ENCODE measurements at regions not wholly inside any gene's neighbourhood (a gene's known extent, or its start where the extent isn't known, plus 50 kb on each side); places are given as distances from the start of the nearest gene placed in this dataset.

- Histone ChIP-seq H3K4me1 (ENCODE audit: control insufficient read depth in 1 of 2, insufficient read depth in 2 of 2, low read depth in 1 of 2, low read length in 1 of 2) (no peaks in the 10 kb centered on the region), H3K9me2 (no peaks in the 10 kb centered on the region), H4K20me1 (ENCODE audit: insufficient read depth) (no peaks in the 10 kb centered on the region), H3K9me3 (no peaks in the 10 kb centered on the region), H3K4me2 (no peak overlapping the region), H3K27me3 (ENCODE audit: insufficient read depth) (no peaks in the 10 kb centered on the region), H3K79me2 (ENCODE audit: insufficient read depth) (no peaks in the 10 kb centered on the region), H3K27ac (ENCODE audit: low read depth in 2 of 2, low read length in 1 of 2) (no peak overlapping the region), H3K9ac (no peak overlapping the region), H2AFZ (ENCODE audit: low read depth) (no peak overlapping the region), H3F3A (replicated peaks; ENCODE audit: insufficient read depth) (no peaks in the 10 kb centered on the region), H3K36me3 (replicated peaks in 1 of 2; ENCODE audit: control insufficient read depth in 1 of 2, insufficient read depth in 2 of 2, low read length in 1 of 2) (no peaks in the 10 kb centered on the region), H3K4me3 (ENCODE audit: low read depth in 2 of 2, low read length in 1 of 2) (no peak overlapping the region)
- POLR2A ChIA-PET, result no interaction called here
- CTCF ChIA-PET, result no interaction called here
- DNase-seq, result no peak
- whole genome bisulfite sequencing (ENCODE audit: low lambda C conversion rate), result 41% methylated on average over 4 of the region's 4 CpGs
- TF ChIP-seq RCOR1 (IDR thresholded peaks at IDR 0.05; ENCODE audit: low read length), result no peak
- no peak for TF ChIP-seq IRF3 (IDR thresholded peaks at IDR 0.05; ENCODE audit: low read depth, low read length)
- TF ChIP-seq GATA2 (CRISPR knock-in tag; IDR thresholded peaks at IDR 0.05), result no peak
- TF ChIP-seq RAD21 (IDR thresholded peaks at IDR 0.05; ENCODE audit: low read length), result no peak
- no peak for TF ChIP-seq SMC3 (IDR thresholded peaks at IDR 0.05; ENCODE audit: low read depth, low read length)
- no peak for TF ChIP-seq REST (IDR thresholded peaks at IDR 0.05; ENCODE audit: low read depth, low read length)
- TF ChIP-seq SIN3A (IDR thresholded peaks at IDR 0.05; ENCODE audit: borderline replicate concordance, low read depth, low read length), result no peak
- TF ChIP-seq USF2 (IDR thresholded peaks at IDR 0.05; ENCODE audit: borderline replicate concordance, low read depth, low read length), result no peak
- TF ChIP-seq TAF1 (IDR thresholded peaks at IDR 0.05; ENCODE audit: borderline replicate concordance, low read depth, low read length), result no peak
Measured at GRCh38 chr10:121165276-121165675, 314.1 kb downstream of the WDR11 start.

GRCh38 chr10:121167534-121168243 lies 316.5 kb downstream of the WDR11 start:
- H3K4me2 ChIP-seq, result no peak overlapping the region
- TF ChIP-seq RXRA (IDR thresholded peaks at IDR 0.05; ENCODE audit: borderline replicate concordance, low read depth) (no peak), USF1 (IDR thresholded peaks at IDR 0.05; ENCODE audit: borderline replicate concordance, low read depth) (no peak), RFX5 (IDR thresholded peaks at IDR 0.05; ENCODE audit: low read length) (no peak), TCF12 (IDR thresholded peaks at IDR 0.05) (no peak), PBX3 (IDR thresholded peaks at IDR 0.05) (no peak), ELF1 (IDR thresholded peaks at IDR 0.05) (no peak), REST (IDR thresholded peaks at IDR 0.05; ENCODE audit: low read depth, low read length) (no peak), NFIC (IDR thresholded peaks at IDR 0.05; ENCODE audit: borderline replicate concordance) (no peak)

More at GRCh38 chr10:121167534-121168243, 316.5 kb downstream of the WDR11 start:
- no peaks in the 10 kb centered on the region for H4K20me1 ChIP-seq (ENCODE audit: insufficient read depth)
- no peaks in the 10 kb centered on the region for H3K27me3 ChIP-seq (ENCODE audit: insufficient read depth)
- H3K36me3 ChIP-seq (replicated peaks in 1 of 2; ENCODE audit: control insufficient read depth in 1 of 2, insufficient read depth in 2 of 2, low read length in 1 of 2), result no peaks in the 10 kb centered on the region
- no peak overlapping the region for H3K27ac ChIP-seq (ENCODE audit: low read depth in 2 of 2, low read length in 1 of 2)
- H3K9me2 ChIP-seq, result no peaks in the 10 kb centered on the region
- H3K9me3 ChIP-seq, result no peaks in the 10 kb centered on the region
- no peaks in the 10 kb centered on the region; a peak in 1 of 4 replicates for H3K4me1 ChIP-seq (ENCODE audit: control insufficient read depth in 1 of 2, insufficient read depth in 2 of 2, low read depth in 1 of 2, low read length in 1 of 2)
- H3K79me2 ChIP-seq (ENCODE audit: insufficient read depth), result no peaks in the 10 kb centered on the region
- POLR2A ChIA-PET, result no interaction called here
- H2AFZ ChIP-seq (ENCODE audit: low read depth), result no peak overlapping the region
- whole genome bisulfite sequencing (ENCODE audit: low lambda C conversion rate), result 35% methylated on average over 9 of the region's 10 CpGs
- no peaks in the 10 kb centered on the region for H3F3A ChIP-seq (replicated peaks; ENCODE audit: insufficient read depth)
- H3K9ac ChIP-seq, result no peak overlapping the region
- CTCF ChIA-PET, result interaction anchor here (1.2 kb wide), 1 partner anchor 569 kb away, joined by 3 read pairs; no protein-coding TSS in a partner anchor
- no peak overlapping the region for H3K4me3 ChIP-seq (ENCODE audit: low read depth in 2 of 2, low read length in 1 of 2)
- DNase-seq, result no peak

All from SK-N-SH (cell line).